HG03175 (cell line): ENCODE measurements at regions not wholly inside any gene's neighbourhood (a gene's known extent, or its start where the extent isn't known, plus 50 kb on each side); places are given as distances from the start of the nearest gene placed in this dataset.

Experiments
- ATAC-seq: cut with Tn5 transposase; IDR thresholded peaks from one replicate; pipeline ENCODE4 v1.9.1; 2021; ENCODE audit warnings: mild to moderate bottlenecking, moderate library complexity; ENCODE audit not compliant: unreplicated experiment

- no peak for ATAC-seq
These were observed 105.3 kb upstream of the FAM20A start for GRCh38 chr17:68706356-68706920.

GRCh38 chr17:68705714-68706076, 104.5 kb upstream of the FAM20A start:
- no peak for ATAC-seq

- ATAC-seq, result no peak
These were observed 103.9 kb upstream of the FAM20A start for GRCh38 chr17:68704871-68705713.

GRCh38 chr17:68701046-68701445, 99.9 kb upstream of the FAM20A start:
- no peak for ATAC-seq

- ATAC-seq, result no peak
These were observed 99.3 kb upstream of the FAM20A start for GRCh38 chr17:68700421-68700820.

- ATAC-seq, result no peak
These were observed 98.8 kb upstream of the FAM20A start for GRCh38 chr17:68699936-68700335.

- no peak for ATAC-seq
These were observed 97.6 kb upstream of the FAM20A start for GRCh38 chr17:68698746-68699145.

GRCh38 chr17:68697850-68698361, 96.7 kb upstream of the FAM20A start:
- no peak for ATAC-seq

- no peak for ATAC-seq
These were observed 94.5 kb upstream of the FAM20A start for GRCh38 chr17:68695659-68696058.

- no peak for ATAC-seq
These were observed 93.8 kb upstream of the FAM20A start for GRCh38 chr17:68694791-68695485.

- no peak for ATAC-seq
These were observed 92.7 kb upstream of the FAM20A start for GRCh38 chr17:68693896-68694295.

GRCh38 chr17:68693466-68693865, 92.3 kb upstream of the FAM20A start:
- ATAC-seq, result no peak

GRCh38 chr17:68686108-68686988, 85.2 kb upstream of the FAM20A start:
- ATAC-seq, result no peak

GRCh38 chr17:68684949-68685357, 83.8 kb upstream of the FAM20A start:
- ATAC-seq, result no peak

- ATAC-seq, result no peak
These were observed 81.7 kb upstream of the FAM20A start for GRCh38 chr17:68682903-68683302.

GRCh38 chr17:68679882-68680281, 78.7 kb upstream of the FAM20A start:
- no peak for ATAC-seq

GRCh38 chr17:68676856-68677255, 75.7 kb upstream of the FAM20A start:
- ATAC-seq, result no peak

GRCh38 chr17:68675723-68676122, 74.6 kb upstream of the FAM20A start:
- no peak for ATAC-seq

- ATAC-seq, result no peak
These were observed 73.1 kb upstream of the FAM20A start for GRCh38 chr17:68674029-68674925.
